Thoracic aorta (tissue), 2 donors: ENCODE measurements at regions not wholly inside any gene's neighbourhood (a gene's known extent, or its start where the extent isn't known, plus 50 kb on each side); places are given as distances from the start of the nearest gene placed in this dataset.
A peak's percentile ranks its signal among the peaks of the same experiment; 100 is the strongest.

Source experiments
- ATAC-seq: fragments of 150-250 bp; one replicate; pipeline ENCODE4 v1.8.0; 2017; ENCODE audit warnings: low read depth; ENCODE audit not compliant: insufficient number of reproducible peaks, low FRiP score
- DNase-seq: peaks from one replicate; pipeline ENCODE4 v3.0.0-alpha.2; 2020; ENCODE audit warnings: low spot score
- H3K27ac ChIP-seq, 2 donors: fragments of 200-600 bp; sonication (generic); 1 replicate in 1 of 2; 2 replicates in 1 of 2; pipeline ENCODE4 v1.5.1; 2016; ENCODE audit warnings: mild to moderate bottlenecking in 2 of 2, moderate library complexity in 2 of 2
- H3K27me3 ChIP-seq: fragments of 200-600 bp; sonication (generic); replicated peaks from 2 replicates; pipeline ENCODE4 v1.6.0; 2016; ENCODE audit warnings: mild to moderate bottlenecking; ENCODE audit not compliant: insufficient read depth
- H3K36me3 ChIP-seq: fragments of 200-600 bp; sonication (generic); one replicate; pipeline ENCODE4 v1.5.1; 2016
- H3K4me1 ChIP-seq, 2 donors: fragments of 200-600 bp; sonication (generic); 1 replicate in 1 of 2; 2 replicates in 1 of 2; pipeline versions ENCODE4 v1.5.1 to v1.6.0; 2016; ENCODE audit warnings: low read depth in 2 of 2, mild to moderate bottlenecking in 1 of 2; ENCODE audit not compliant: control insufficient read depth in 1 of 2
- H3K4me3 ChIP-seq: fragments of 200-600 bp; sonication (generic); 2 replicates; pipeline ENCODE4 v1.5.1; 2016; ENCODE audit warnings: mild to moderate bottlenecking
- H3K9me3 ChIP-seq: fragments of 200-600 bp; sonication (generic); 2 replicates; pipeline ENCODE4 v1.5.1; 2016
- TF ChIP-seq, protein P1 (sequence below): fragments of 200-600 bp; sonication (generic); IDR thresholded peaks from one replicate; pipeline ENCODE4 v1.5.1; 2019; ENCODE audit warnings: antibody characterized with exemption

DNA sequence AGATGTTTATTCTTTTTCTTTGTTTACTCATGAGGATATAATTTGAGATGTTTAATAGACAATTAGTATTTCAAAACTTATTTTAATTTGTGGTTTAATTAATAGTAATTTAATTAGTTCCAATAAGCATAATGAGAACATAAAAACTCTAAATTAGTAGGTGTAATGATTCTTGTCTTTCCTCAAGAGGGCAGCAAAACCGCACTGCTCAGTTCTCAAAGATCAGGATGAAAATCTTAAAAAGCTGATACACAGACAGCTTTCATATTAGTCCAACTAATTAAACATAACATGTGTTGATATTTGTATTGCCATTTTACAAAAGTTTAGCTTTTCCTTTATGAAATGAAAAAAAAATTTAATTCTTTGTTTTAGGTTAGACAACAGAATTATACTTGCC, 106.7 kb upstream of the C21orf91 start:
- Histone ChIP-seq H3K27ac (no peak overlapping the region), H3K27me3 (no peaks in the 10 kb centered on the region), H3K4me3 (no peak overlapping the region), H3K9me3 (peaks cover 2% of the 10 kb centered on the region), H3K36me3 (no peaks in the 10 kb centered on the region), H3K4me1 (no peaks in the 10 kb centered on the region)
- no peak for DNase-seq
- TF ChIP-seq, protein P1, sequence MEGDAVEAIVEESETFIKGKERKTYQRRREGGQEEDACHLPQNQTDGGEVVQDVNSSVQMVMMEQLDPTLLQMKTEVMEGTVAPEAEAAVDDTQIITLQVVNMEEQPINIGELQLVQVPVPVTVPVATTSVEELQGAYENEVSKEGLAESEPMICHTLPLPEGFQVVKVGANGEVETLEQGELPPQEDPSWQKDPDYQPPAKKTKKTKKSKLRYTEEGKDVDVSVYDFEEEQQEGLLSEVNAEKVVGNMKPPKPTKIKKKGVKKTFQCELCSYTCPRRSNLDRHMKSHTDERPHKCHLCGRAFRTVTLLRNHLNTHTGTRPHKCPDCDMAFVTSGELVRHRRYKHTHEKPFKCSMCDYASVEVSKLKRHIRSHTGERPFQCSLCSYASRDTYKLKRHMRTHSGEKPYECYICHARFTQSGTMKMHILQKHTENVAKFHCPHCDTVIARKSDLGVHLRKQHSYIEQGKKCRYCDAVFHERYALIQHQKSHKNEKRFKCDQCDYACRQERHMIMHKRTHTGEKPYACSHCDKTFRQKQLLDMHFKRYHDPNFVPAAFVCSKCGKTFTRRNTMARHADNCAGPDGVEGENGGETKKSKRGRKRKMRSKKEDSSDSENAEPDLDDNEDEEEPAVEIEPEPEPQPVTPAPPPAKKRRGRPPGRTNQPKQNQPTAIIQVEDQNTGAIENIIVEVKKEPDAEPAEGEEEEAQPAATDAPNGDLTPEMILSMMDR = no peak
- no peak for ATAC-seq

DNA sequence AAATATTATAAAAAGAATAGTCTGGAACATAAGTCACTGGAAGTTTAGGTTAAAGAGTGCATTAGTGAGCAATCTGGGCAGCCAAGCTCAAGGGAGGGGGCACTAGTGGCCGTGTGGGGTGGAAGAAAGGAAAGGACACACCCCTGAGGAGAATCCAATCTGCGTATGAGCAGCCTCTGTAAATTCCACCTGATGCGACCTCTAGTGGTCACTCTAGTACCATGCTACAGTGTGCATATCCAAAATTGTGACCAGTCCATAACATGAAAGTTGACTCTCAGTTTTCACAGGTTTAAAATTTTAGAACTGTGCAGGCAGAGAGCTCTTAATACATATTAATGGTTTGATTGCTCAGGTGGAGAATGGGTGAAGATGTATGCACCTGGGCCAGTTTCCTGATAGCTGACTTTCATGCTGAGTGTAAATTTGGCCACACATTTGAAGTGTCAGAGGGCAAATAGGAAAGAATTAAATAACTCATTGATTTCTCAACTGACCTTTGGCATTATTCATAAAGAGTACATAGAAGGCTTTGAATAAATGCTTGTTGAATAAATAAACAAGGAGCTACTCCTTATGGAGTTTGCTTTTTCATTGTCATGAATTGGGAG, 105.9 kb upstream of the C21orf91 start:
- TF ChIP-seq, protein P1 = peak; percentile 78
- Histone ChIP-seq H3K36me3 (no peaks in the 10 kb centered on the region), H3K4me1 (no peaks in the 10 kb centered on the region), H3K4me3 (no peak overlapping the region), H3K27me3 (no peaks in the 10 kb centered on the region), H3K9me3 (peaks cover 4% of the 10 kb centered on the region), H3K27ac (no peak overlapping the region)
- ATAC-seq (no peak), DNase-seq (no peak)

DNA sequence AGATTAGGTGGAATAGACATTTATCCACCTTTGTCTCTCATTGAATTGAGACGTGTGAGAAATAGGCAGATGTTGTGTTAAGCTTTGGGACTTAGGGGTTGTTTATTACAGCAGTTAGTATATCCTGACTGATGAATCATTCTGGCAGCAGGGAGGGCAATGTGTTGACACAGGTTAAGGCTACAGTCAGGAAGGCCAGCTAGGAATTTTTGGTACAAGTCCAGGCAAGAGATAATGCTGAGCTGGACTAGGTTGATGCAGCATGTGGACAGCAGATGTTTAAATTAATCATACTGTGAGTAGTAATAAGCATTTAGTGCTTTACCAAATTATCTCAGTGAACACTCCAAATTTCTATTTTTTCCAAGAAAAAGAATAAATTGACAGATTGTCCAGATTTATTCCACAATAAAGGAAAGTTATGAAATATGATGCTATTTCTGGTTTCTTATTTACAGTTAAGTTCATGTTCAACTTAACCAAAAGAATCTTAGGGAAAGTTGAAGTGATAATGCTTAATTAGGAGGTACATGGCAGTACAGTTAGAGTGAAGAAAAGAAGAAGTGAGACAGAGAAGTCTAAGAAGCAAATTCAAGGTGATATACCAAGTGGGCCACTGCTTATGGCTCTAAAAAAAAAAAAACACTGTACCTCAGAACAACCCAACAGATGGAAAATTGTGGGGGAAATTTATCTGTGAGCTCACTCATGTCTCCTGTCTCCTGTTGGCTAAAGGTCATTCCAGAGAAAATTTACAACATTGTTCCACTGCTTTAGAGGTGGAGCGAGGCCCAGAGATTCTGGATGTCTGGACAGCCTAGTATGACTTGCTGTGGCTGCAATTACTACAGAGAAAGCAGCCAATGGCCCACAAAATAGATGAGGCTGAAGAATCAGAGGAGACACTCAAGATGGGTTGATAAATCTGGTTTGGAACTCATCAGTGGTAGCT, 102.7 kb upstream of the C21orf91 start:
- Histone ChIP-seq H3K9me3 (peaks cover 4% of the 10 kb centered on the region), H3K4me3 (no peak overlapping the region), H3K4me1 (no peaks in the 10 kb centered on the region), H3K36me3 (no peaks in the 10 kb centered on the region), H3K27me3 (no peaks in the 10 kb centered on the region), H3K27ac (no peak overlapping the region)
- TF ChIP-seq, protein P1 = no peak
- DNase-seq = no peak
- no peak for ATAC-seq

DNA sequence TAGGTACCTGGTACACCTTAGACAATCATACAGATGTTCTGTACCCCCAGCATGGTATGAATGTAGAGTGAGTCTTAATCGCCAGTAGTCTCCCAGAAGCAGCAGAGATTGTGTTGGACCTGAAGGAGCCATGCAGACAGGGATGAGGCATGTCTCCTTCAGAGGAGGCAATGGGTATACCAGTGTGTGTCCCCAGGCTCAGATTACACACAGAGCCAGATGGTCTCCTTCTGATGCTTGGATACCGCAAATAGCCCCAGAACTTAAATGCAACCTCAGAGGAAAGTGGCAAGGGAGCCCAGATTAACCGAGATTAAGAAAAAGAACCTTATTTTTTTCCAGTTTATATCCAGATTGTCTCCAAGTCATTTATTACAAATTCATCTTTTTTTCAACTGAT, 96.8 kb upstream of the C21orf91 start:
- Histone ChIP-seq H3K36me3 (no peaks in the 10 kb centered on the region), H3K4me1 (no peaks in the 10 kb centered on the region), H3K9me3 (peaks cover 2% of the 10 kb centered on the region), H3K27ac (no peak overlapping the region), H3K27me3 (no peaks in the 10 kb centered on the region), H3K4me3 (no peak overlapping the region)
- no peak for ATAC-seq
- DNase-seq = no peak
- TF ChIP-seq, protein P1 = no peak

DNA sequence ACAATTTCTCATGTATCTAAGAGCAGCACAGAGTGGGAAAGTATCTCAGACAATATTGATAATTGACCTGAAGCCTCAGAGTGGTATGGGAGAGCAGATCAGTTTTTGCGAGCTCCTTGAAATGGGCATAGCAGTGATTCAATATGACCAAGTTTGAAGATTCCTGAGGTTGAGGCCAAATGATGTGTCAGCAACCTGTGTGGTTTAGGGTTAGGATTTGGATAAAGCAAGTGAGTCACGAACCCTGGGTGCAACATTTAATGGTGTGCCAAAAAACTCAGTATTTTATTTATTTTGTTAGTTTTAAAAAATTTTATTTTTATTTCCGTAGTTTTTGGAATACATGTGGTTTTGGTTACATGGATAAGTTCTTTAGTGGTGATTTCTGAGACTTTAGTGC, 92.5 kb upstream of the C21orf91 start:
- Histone ChIP-seq H3K4me3 (no peak overlapping the region), H3K36me3 (no peaks in the 10 kb centered on the region), H3K9me3 (no peaks in the 10 kb centered on the region), H3K27me3 (no peaks in the 10 kb centered on the region), H3K27ac (no peak overlapping the region), H3K4me1 (no peaks in the 10 kb centered on the region)
- no peak for DNase-seq
- TF ChIP-seq, protein P1 = no peak
- no peak for ATAC-seq
